ENCODE measurements at regions not wholly inside any gene's neighbourhood (a gene's known extent, or its start where the extent isn't known, plus 50 kb on each side); places are given as distances from the start of the nearest gene placed in this dataset.

GRCh38 chr3:75321060-75321459, 343.1 kb upstream of the FRG2C start:
- no peak for TF ChIP-seq CTCF (IDR thresholded peaks at IDR 0.05)
- TF ChIP-seq POLR2AphosphoS5 (IDR thresholded peaks at IDR 0.05) = no peak
